ENCODE measurements at regions not wholly inside any gene's neighbourhood (a gene's known extent, or its start where the extent isn't known, plus 50 kb on each side); places are given as distances from the start of the nearest gene placed in this dataset.

DNA sequence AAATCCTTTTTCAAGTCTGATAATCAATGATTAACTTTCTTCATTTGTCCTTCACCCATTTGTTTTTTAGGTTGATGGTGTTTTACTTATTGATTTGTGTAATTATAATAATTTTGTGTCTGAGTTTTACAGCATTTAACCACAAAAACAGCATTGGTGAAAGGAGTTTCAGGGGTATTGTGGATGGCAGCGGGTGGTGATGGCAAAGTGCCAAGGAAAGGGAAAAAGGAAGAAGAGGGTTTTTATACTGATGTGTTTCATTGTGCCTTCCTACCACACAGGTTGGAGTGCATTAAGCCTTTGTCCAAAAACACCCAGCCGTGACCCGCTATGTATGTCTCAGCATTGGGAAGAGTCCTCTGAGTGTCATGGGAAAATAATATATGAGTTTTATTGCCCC is 150.3 kb downstream of the DAD1 start:
- TF ChIP-seq CTCF (IDR thresholded peaks at IDR 0.05) (no peak), POLR2A (IDR thresholded peaks at IDR 0.05) (no peak)
